CD4-positive, alpha-beta T cell treated with Interleukin-21 for 1 hour (primary cell): ENCODE measurements at regions not wholly inside any gene's neighbourhood (a gene's known extent, or its start where the extent isn't known, plus 50 kb on each side); places are given as distances from the start of the nearest gene placed in this dataset.
"Not testable (repeated sequence)": the region's sequence is repeated elsewhere in the genome, so short reads cannot be mapped to it uniquely, and the experiment has no call there.

Experiments
- DNase-seq: peaks from one replicate; pipeline ENCODE4 v3.0.0-alpha.2; 2020

GRCh38 chr2:125925891-125926546 lies 729.9 kb upstream of the GYPC start:
- DNase-seq = no peak

DNA sequence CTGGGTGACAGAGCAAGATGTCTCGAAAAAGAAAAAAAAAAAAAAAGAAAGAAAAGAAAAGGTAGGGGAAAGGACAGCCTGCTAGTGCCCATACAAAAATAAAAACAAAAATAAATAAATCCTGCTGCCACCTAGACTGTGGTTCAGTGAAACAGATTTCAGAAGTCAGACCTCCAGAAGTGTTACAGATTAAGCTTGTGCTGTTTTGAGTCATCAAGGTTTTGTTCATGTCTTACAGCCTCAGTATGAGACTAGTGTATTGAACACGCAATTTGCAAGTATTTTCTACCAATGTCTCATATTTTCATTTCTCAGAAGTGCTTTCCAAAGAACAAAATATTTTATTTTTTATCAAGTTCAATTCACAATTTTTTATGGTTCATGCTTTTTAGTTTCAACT lies 720.4 kb upstream of the GYPC start:
- no peak for DNase-seq

DNA sequence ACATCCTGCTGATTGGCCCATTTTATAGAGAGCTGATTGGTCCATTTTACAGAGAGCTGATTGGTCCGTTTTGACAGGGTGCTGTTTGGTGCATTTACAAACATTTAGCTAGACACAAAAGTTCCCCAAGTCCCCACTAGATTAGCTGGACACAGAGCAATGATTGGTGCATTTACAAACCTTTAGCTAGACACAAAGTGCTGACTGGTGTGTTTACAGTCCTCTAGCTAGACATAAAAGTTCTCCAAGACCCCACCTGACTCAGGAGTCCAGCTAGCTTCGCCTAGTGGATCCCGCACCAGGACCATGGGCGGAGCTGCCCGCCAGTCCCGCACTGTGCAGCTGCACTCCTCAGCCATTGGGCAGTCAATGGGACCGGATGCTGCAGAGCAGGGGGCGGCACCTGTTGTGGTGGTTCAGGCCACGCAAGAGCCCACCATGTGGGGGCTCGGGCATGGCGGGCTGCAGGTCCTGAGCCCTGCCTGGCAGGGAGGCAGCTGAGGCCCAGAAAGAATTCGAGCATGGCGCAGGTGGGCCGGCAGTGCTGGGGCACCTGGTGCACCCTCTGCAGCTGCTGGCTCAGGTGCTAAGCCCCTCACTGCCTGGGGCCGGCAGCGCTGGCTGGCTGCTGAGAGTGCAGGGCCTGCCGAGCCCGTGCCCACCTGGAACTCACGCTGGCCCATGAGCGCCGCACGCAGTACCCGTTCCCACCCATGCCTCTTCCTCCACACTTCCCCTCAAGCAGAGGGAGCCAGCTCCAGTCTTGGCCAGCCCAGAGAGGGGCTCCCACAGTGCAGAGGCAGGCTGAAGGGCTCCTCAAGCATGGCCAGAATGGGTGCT lies 713.2 kb upstream of the GYPC start:
- DNase-seq = no peak

- DNase-seq = no peak
These were observed 696.9 kb upstream of the GYPC start for GRCh38 chr2:125959047-125959446.

DNA sequence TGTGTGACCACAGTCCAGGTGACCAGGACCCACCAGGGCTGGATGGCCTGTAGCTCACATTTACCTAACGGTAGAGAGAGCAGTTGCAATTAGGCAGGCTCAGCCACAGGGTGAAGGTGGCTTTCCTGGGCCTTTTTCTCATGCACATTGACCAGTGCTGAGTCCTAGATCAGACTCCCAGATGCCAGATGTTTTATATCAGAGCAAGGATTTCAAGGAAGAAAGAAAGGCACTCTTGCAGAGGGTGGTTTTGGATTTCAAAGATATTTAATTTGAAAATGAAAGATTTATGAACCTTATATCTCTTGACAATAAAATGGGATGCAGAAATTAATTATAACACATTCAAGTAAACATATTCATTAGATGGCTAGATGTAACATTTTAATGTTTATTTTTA lies 694.2 kb upstream of the GYPC start:
- DNase-seq = no peak

- no peak for DNase-seq
These were observed 676.1 kb upstream of the GYPC start for GRCh38 chr2:125979886-125980285.

- DNase-seq = no peak
These were observed 672.6 kb upstream of the GYPC start for GRCh38 chr2:125983364-125983763.

GRCh38 chr2:126029316-126029715 lies 626.6 kb upstream of the GYPC start:
- DNase-seq = no peak

DNA sequence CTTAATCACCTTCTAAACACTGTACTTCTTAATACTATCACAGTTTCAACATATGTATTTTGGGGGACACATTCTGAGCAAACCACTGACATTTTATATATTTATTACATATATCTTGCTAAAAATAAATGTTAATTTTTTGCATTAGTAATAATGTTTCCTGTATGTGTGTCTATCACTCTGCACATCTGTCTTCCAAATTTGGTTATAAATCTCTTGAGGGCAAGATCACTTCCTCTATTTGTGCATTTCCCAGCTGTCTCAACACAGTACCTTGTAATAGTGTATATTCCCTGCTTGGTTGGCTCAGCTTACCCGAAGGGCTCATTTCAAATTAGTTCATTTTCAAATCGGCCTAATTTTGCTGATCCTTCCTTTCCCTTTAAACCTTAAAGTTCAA lies 617.1 kb upstream of the GYPC start:
- DNase-seq = no peak

- no peak for DNase-seq
These were observed 614.4 kb upstream of the GYPC start for GRCh38 chr2:126041391-126042047.

DNA sequence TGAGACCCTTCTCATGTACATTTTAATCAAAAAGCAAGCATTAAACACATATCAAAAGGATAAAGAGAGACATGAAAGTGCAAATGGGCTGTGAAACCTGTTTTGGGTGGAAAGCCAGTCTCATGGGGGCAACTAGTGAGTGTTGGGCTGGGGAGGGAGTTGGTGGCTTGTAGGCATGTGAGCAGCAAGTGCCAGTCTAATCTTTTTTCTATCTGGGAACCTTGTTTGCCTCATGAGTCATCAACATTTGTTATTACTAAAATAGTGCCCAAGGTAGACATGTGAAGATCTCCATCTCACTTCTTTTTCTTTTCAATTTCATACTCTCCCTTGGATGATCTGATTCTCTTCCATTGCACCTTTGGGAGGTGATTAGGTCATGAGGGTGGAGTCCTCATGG lies 613.9 kb upstream of the GYPC start:
- no peak for DNase-seq

GRCh38 chr2:126048719-126049118 lies 607.2 kb upstream of the GYPC start:
- DNase-seq = no peak

DNA sequence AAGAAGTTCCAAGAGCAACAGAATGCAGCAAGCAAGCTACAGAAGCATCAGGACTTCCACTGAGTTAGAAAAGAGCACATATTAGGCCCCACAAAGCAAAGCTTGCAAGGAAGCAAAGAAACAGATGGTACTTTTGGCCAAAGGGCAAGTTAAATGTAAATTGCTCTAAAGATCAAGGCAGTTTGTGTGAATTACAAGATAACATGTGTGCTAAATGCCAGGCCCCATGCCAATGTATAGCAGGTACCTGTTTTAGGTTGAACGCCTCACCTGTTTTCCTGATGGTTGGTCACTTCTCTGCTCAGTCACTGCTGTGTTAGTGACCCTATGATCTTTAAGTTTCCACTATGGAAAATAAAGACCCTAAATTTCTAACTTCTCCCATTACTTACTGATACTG lies 606.5 kb upstream of the GYPC start:
- no peak for DNase-seq

- no peak for DNase-seq
These were observed 604.8 kb upstream of the GYPC start for GRCh38 chr2:126050991-126051736.

GRCh38 chr2:126051737-126052240 lies 604.2 kb upstream of the GYPC start:
- not testable (repeated sequence) for DNase-seq

GRCh38 chr2:126059379-126059778 lies 596.6 kb upstream of the GYPC start:
- no peak for DNase-seq

- no peak for DNase-seq
These were observed 570.8 kb upstream of the GYPC start for GRCh38 chr2:126085011-126085795.

DNA sequence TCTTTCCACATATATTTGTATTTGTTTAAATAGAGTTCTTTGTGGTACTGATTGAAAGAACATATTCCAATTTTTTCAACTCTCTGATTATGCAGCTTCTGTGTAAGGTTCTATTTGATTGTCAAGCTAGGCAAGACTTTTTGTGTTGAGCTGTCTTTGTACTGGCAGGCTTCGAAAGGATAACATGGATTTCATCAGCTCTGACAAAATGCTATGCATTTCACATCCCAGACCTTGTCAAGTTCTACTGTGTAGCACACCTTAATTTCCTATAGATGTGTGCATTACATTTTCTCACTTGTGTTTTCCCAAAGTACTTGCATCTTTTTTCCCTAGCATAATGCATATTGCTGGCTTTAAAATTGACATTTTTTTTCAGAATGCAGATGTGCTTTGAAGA lies 555.0 kb upstream of the GYPC start:
- no peak for DNase-seq

DNA sequence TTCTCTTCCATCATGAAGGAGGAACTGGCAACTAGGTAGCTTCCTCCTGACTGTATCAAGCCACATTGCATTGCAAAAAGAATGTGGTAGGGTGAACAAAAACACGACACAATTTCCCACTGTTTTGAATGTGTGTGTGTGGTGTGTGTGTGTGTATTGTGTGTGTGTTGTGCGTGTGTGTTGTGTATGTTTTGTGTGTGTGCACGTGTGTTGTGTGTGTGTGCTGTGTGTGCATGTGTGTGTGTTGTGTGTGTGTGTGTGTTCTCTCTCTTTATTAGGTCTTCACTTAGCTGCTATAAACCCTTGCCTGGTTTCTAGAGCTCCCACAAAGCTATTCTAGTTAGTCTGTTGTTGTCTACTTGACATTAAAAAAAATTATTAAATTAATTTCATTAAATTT lies 550.0 kb upstream of the GYPC start:
- no peak for DNase-seq

DNA sequence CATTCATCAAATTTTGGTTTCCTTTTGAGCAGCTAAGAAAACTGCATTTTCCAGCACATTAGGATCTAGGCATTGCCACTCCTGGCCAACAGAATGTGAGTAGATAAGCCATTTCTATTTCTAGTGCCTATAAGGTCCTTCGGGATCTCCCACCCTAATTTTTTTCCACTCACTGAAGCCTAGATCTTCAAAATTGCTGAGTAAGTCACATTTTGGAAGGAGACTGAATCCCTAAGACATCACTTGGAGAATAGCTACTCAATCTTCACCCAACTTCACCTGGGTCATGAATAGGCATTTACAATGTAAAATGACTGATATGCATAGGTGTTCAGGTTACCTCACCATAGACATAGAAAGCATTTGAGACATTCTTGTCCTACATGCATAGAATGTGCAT lies 548.1 kb upstream of the GYPC start:
- no peak for DNase-seq

GRCh38 chr2:126115975-126116374 lies 540.0 kb upstream of the GYPC start:
- DNase-seq = no peak

DNA sequence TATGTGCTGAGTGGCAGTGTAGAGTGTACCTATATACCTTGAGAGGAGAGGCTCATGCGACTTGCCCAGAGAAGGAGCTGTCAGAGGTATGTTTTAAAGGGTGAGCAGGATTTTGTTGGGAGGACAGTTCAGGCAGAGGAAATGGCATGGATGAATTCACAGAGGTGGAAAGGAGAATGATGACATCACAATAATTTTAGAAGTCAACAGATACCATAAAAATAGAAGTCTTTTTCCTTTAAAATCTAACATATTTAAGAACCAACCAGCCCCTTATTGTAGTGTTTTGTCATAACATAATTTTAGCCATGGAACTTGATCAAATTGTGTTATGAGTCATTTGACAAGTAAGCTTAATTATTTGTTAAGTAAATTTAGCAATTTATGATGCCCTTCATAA lies 538.1 kb upstream of the GYPC start:
- DNase-seq = no peak
